ENCODE measurements at regions not wholly inside any gene's neighbourhood (a gene's known extent, or its start where the extent isn't known, plus 50 kb on each side); places are given as distances from the start of the nearest gene placed in this dataset.

DNA sequence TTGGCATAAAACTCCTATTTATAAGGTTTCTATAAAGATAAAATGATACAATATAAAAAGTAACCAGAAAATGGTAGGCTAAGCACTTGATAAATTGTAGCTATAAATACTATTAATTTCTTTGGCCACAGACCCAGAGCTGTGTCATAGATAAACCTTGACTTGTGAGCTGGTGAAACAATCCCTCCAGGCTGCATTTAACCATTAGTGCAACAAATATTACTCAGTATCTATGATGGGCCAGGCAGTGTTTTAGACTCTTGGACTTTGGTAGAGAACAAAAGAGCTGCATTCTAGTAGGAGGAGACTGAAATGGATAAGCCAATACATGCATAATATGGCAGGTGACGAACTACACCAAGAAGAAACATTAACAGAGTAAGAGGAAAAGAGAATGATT is 178.1 kb downstream of the BTG1 start:
- Histone ChIP-seq H3K4me3 (no peak overlapping the region), H3K27me3 (replicated peaks in 1 of 7) (no peaks in the 10 kb centered on the region), H3K27ac (no peak overlapping the region), H3K36me3 (no peaks in the 10 kb centered on the region), H3K9me3 (no peaks in the 10 kb centered on the region), H3K4me1 (no peaks in the 10 kb centered on the region)
- DNase-seq, result no peak
- WGBS, 5 donors, result 86 to 94% (median 92%) methylated on average over 1 of the region's 1 CpG
- TF ChIP-seq POLR2A (IDR thresholded peaks at IDR 0.05), result no peak
- no peak for TF ChIP-seq POLR2AphosphoS5 (IDR thresholded peaks at IDR 0.05)
- TF ChIP-seq, protein P1, sequence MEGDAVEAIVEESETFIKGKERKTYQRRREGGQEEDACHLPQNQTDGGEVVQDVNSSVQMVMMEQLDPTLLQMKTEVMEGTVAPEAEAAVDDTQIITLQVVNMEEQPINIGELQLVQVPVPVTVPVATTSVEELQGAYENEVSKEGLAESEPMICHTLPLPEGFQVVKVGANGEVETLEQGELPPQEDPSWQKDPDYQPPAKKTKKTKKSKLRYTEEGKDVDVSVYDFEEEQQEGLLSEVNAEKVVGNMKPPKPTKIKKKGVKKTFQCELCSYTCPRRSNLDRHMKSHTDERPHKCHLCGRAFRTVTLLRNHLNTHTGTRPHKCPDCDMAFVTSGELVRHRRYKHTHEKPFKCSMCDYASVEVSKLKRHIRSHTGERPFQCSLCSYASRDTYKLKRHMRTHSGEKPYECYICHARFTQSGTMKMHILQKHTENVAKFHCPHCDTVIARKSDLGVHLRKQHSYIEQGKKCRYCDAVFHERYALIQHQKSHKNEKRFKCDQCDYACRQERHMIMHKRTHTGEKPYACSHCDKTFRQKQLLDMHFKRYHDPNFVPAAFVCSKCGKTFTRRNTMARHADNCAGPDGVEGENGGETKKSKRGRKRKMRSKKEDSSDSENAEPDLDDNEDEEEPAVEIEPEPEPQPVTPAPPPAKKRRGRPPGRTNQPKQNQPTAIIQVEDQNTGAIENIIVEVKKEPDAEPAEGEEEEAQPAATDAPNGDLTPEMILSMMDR (IDR thresholded peaks at IDR 0.05 in 8 of 11, conservative IDR thresholded peaks at IDR 0.05 in 3 of 11), result no peak
- intact Hi-C loops (cut with DNase I; ENCODE audit: low total_unique reads), result no loop called here

DNA sequence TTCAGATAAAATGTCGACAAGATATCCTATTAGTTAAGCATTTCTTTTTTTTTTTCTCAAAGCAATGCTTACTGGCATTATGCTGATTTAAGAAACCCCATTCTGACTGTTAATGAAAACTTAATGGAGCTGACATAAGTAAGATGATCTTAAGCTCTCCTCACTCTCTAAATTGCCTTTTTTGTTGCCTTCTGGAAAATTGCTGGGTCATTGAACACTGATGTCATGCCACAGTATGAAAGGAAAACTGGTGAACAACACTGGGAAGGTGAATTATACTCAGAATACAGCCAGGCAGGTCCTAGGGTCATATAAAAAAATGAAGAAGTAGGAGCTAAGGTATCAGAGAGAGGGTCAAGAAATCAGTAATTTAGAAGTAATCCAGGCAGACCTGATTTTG is 179.9 kb downstream of the BTG1 start:
- DNase-seq, result no peak
- no peaks in the 10 kb centered on the region for H3K27me3 ChIP-seq (replicated peaks in 1 of 7)
- H3K9me3 ChIP-seq, result no peaks in the 10 kb centered on the region
- H3K4me3 ChIP-seq, result no peak overlapping the region
- no peak for TF ChIP-seq POLR2A (IDR thresholded peaks at IDR 0.05)
- TF ChIP-seq POLR2AphosphoS5 (IDR thresholded peaks at IDR 0.05), result no peak
- TF ChIP-seq, protein P1 (IDR thresholded peaks at IDR 0.05 in 8 of 11, conservative IDR thresholded peaks at IDR 0.05 in 3 of 11), result no peak
- H3K27ac ChIP-seq, result no peak overlapping the region
- WGBS, 5 donors, result 55 to 86% (median 73%) methylated on average over 1 of the region's 1 CpG
- H3K36me3 ChIP-seq, result no peaks in the 10 kb centered on the region
- no peaks in the 10 kb centered on the region for H3K4me1 ChIP-seq
- intact Hi-C loops (cut with DNase I; ENCODE audit: low total_unique reads), result no loop called here

DNA sequence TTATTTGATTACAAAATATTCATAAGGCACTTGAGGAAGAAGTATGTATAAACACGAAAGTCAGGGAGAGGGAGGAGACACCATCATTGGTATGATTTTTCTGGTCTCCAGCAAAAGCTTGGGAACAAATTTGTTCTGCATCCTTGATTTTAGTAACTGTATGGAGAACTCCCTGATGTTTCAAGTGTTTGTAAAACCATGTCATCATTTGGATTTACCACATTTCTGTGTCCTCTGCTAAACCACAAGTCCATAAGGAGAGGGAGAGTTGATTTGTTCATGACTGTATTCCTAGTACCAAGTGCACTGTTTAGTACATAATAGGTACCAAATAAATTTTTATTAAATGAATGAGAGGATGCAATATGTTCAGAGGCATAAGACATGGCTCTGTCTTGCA is 181.1 kb downstream of the BTG1 start:
- DNase-seq, result no peak
- no peaks in the 10 kb centered on the region for H3K4me1 ChIP-seq
- H3K4me3 ChIP-seq, result no peak overlapping the region
- H3K27ac ChIP-seq, result no peak overlapping the region
- H3K9me3 ChIP-seq, result no peaks in the 10 kb centered on the region
- H3K27me3 ChIP-seq (replicated peaks in 1 of 7), result no peaks in the 10 kb centered on the region
- intact Hi-C loops (cut with DNase I; ENCODE audit: low total_unique reads), result no loop called here
- no peak for TF ChIP-seq POLR2A (IDR thresholded peaks at IDR 0.05)
- TF ChIP-seq POLR2AphosphoS5 (IDR thresholded peaks at IDR 0.05), result no peak
- TF ChIP-seq, protein P1 (IDR thresholded peaks at IDR 0.05 in 8 of 11, conservative IDR thresholded peaks at IDR 0.05 in 3 of 11), result no peak
- WGBS, 5 donors, result 85 to 100% (median 89%) methylated on average over 1 of the region's 1 CpG
- no peaks in the 10 kb centered on the region for H3K36me3 ChIP-seq

DNA sequence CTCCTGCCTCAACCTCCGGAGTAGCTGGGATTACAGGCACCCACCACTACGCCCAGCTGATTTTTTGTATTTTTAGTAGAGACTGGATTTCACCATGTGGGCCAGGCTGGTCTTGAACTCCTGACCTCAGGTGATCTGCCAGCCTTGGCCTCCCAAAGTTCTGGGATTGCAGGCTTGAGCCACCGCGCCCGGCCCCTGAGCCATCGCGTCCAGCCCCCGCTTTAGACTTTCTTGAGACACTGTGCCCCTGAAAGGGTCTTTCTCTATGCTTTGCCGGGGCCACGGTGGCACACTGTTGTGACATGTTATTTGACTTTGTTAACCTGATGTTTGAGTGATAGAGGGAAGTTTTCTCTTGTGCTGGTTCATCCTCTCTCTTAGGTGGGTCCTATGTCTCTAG is 186.4 kb downstream of the BTG1 start:
- Histone ChIP-seq H3K4me1 (no peaks in the 10 kb centered on the region), H3K36me3 (no peaks in the 10 kb centered on the region), H3K4me3 (no peak overlapping the region), H3K27ac (no peak overlapping the region), H3K27me3 (replicated peaks in 1 of 7) (no peaks in the 10 kb centered on the region), H3K9me3 (peaks cover 0 to 10% (median 0%) of the 10 kb centered on the region in 8 donors)
- intact Hi-C loops (cut with DNase I; ENCODE audit: low total_unique reads), result no loop called here
- WGBS, 5 donors, result 85 to 96% (median 94%) methylated on average over 10 of the region's 10 CpGs
- peak; percentile 52 for DNase-seq
- TF ChIP-seq, protein P1 (IDR thresholded peaks at IDR 0.05 in 8 of 11, conservative IDR thresholded peaks at IDR 0.05 in 3 of 11), result no peak
- TF ChIP-seq POLR2A (IDR thresholded peaks at IDR 0.05) (no peak), POLR2AphosphoS5 (IDR thresholded peaks at IDR 0.05) (no peak)
